Right cardiac atrium (tissue), 5 donors: ENCODE measurements at regions not wholly inside any gene's neighbourhood (a gene's known extent, or its start where the extent isn't known, plus 50 kb on each side); places are given as distances from the start of the nearest gene placed in this dataset.

Experiments
- ATAC-seq, 2 donors: fragments of 200-7000 bp; cut with Tn5 transposase; one replicate each; pipeline versions ENCODE4 v1.8.0 to v1.9.1; 2020; ENCODE audit warnings: moderate library complexity in 2 of 2, mild to moderate bottlenecking in 1 of 2
- DNase-seq, 3 donors: peaks; one replicate each; pipeline ENCODE4 v3.0.0-alpha.2; 2020
- H3K27ac ChIP-seq: one replicate; pipeline ENCODE4 v1.5.1; 2013; ENCODE audit warnings: mild to moderate bottlenecking, low read length, control low read depth, moderate library complexity
- H3K27me3 ChIP-seq: one replicate; pipeline ENCODE4 v1.6.1; 2013; ENCODE audit not compliant: control insufficient read depth, insufficient read depth
- H3K4me1 ChIP-seq: one replicate; pipeline ENCODE4 v1.6.1; 2013; ENCODE audit warnings: low read length; ENCODE audit not compliant: control insufficient read depth, insufficient read depth
- H3K4me3 ChIP-seq: one replicate; pipeline ENCODE4 v1.5.1; 2013; ENCODE audit warnings: low read length, control low read depth
- H3K9me3 ChIP-seq: one replicate; pipeline ENCODE4 v1.6.1; 2013; ENCODE audit warnings: low read length; ENCODE audit not compliant: control insufficient read depth
- WGBS: extraction: QIAGEN DNeasy Blood & Tissue Kit; methylation state at CpG from one replicate; pipeline ENCODE4 v1.1.7; 2013; 5-methylcytosine and 5-hydroxymethylcytosine counted together
- intact Hi-C, 4 donors: fragments of 100-400 bp; cut with DNase I; formaldehyde crosslinking; loops; one replicate each; pipeline versions ENCODE4 v1.11.0 to v1.14.0; 2022 to 2023
- donor health status: healthy with polysubstance abuse.
- donor health status: DM: no; HTN: yes; CAD: no.
- donor health status: DM: no; HTN: no; CAD: no.
- donor health status: DM: no; HTN: yes; CAD: no; lungs with severe emphysema.
- donor health status: DM: yes; HTN: yes; CAD: no.

GRCh38 chr15:99921101-99921500 is 187.9 kb upstream of the LYSMD4 start:
- intact Hi-C loops = no loop called here
- H3K4me1 ChIP-seq = peaks cover 2% of the 10 kb centered on the region
- DNase-seq (no peak), ATAC-seq (no peak)
- 51% methylated on average over 4 of the region's 4 CpGs for WGBS
- H3K4me3 ChIP-seq = no peak overlapping the region
- H3K27me3 ChIP-seq = no peaks in the 10 kb centered on the region
- H3K27ac ChIP-seq = no peak overlapping the region
- H3K9me3 ChIP-seq = no peaks in the 10 kb centered on the region

- no peaks in the 10 kb centered on the region for H3K4me1 ChIP-seq
- DNase-seq = peak in 1 of 3 donors; percentile 53
- no peaks in the 10 kb centered on the region for H3K27me3 ChIP-seq
- intact Hi-C loops = loop anchor here in 1 of 4 donors (10.0 kb wide), 1 partner anchor 653 kb away; no protein-coding TSS in a partner anchor
- no peak for ATAC-seq
- WGBS = 87% methylated on average over 9 of the region's 9 CpGs
- H3K4me3 ChIP-seq = no peak overlapping the region
- H3K27ac ChIP-seq = no peak overlapping the region
- no peaks in the 10 kb centered on the region for H3K9me3 ChIP-seq
These were observed 184.8 kb upstream of the LYSMD4 start for GRCh38 chr15:99918072-99918471.

- Histone ChIP-seq H3K4me1 (no peaks in the 10 kb centered on the region), H3K27ac (no peak overlapping the region), H3K9me3 (no peaks in the 10 kb centered on the region), H3K4me3 (no peak overlapping the region), H3K27me3 (no peaks in the 10 kb centered on the region)
- WGBS = 52% methylated on average over 6 of the region's 6 CpGs
- DNase-seq (no peak), ATAC-seq (no peak)
- intact Hi-C loops = loop anchor here in 1 of 4 donors (10.0 kb wide), 1 partner anchor 652 kb away; no protein-coding TSS in a partner anchor
These were observed 184.0 kb upstream of the LYSMD4 start for GRCh38 chr15:99917252-99917651.

- Histone ChIP-seq H3K4me1 (no peaks in the 10 kb centered on the region), H3K4me3 (no peak overlapping the region), H3K27me3 (no peaks in the 10 kb centered on the region), H3K9me3 (no peaks in the 10 kb centered on the region), H3K27ac (no peak overlapping the region)
- 48% methylated on average over 10 of the region's 10 CpGs for WGBS
- DNase-seq (peak in 1 of 3 donors; percentile 47), ATAC-seq (peak in 1 of 2 donors; percentile 10)
- intact Hi-C loops = loop anchor here in 1 of 4 donors (10.0 kb wide), 1 partner anchor 652 kb away; no protein-coding TSS in a partner anchor
These were observed 183.5 kb upstream of the LYSMD4 start for GRCh38 chr15:99916668-99917223.

GRCh38 chr15:99914723-99915122 is 181.5 kb upstream of the LYSMD4 start:
- DNase-seq (no peak), ATAC-seq (no peak)
- no peaks in the 10 kb centered on the region for H3K4me1 ChIP-seq
- H3K27me3 ChIP-seq = no peaks in the 10 kb centered on the region
- no peaks in the 10 kb centered on the region for H3K9me3 ChIP-seq
- H3K4me3 ChIP-seq = no peak overlapping the region
- intact Hi-C loops = loop anchor here in 1 of 4 donors (10.0 kb wide), 1 partner anchor 650 kb away; no protein-coding TSS in a partner anchor
- WGBS = 82% methylated on average over 3 of the region's 3 CpGs
- H3K27ac ChIP-seq = no peak overlapping the region

GRCh38 chr15:99911816-99912215 is 178.6 kb upstream of the LYSMD4 start:
- intact Hi-C loops = loop anchor here in 1 of 4 donors (10.0 kb wide), 1 partner anchor 647 kb away; no protein-coding TSS in a partner anchor
- no peaks in the 10 kb centered on the region for H3K4me1 ChIP-seq
- no peak overlapping the region for H3K27ac ChIP-seq
- H3K9me3 ChIP-seq = no peaks in the 10 kb centered on the region
- ATAC-seq (peak; percentile 15 to 65), DNase-seq (no peak)
- no peaks in the 10 kb centered on the region for H3K27me3 ChIP-seq
- no peak overlapping the region for H3K4me3 ChIP-seq
- WGBS = 31% methylated on average over 5 of the region's 5 CpGs

GRCh38 chr15:99909592-99910295 is 176.5 kb upstream of the LYSMD4 start:
- peak in 1 of 3 donors; percentile 50 for DNase-seq
- Histone ChIP-seq H3K9me3 (no peaks in the 10 kb centered on the region), H3K4me3 (no peak overlapping the region), H3K27ac (no peak overlapping the region), H3K4me1 (no peaks in the 10 kb centered on the region), H3K27me3 (no peaks in the 10 kb centered on the region)
- ATAC-seq = peak; percentile 58 to 78
- 71% methylated on average over 13 of the region's 13 CpGs for WGBS
- intact Hi-C loops = loop anchor here in 2 of 4 donors (10.0 kb wide), 2 partner anchors 635 to 645 kb away; no protein-coding TSS in a partner anchor

- H3K4me3 ChIP-seq = no peak overlapping the region
- no peak for DNase-seq
- H3K4me1 ChIP-seq = no peaks in the 10 kb centered on the region
- ATAC-seq = no peak
- H3K27me3 ChIP-seq = no peaks in the 10 kb centered on the region
- intact Hi-C loops = loop anchor here in 1 of 4 donors (10.0 kb wide), 1 partner anchor 633 kb away; no protein-coding TSS in a partner anchor
- no peaks in the 10 kb centered on the region for H3K9me3 ChIP-seq
- WGBS = 91% methylated on average over 3 of the region's 3 CpGs
- no peak overlapping the region for H3K27ac ChIP-seq
These were observed 174.5 kb upstream of the LYSMD4 start for GRCh38 chr15:99907698-99908097.

- intact Hi-C loops = loop anchor here in 1 of 4 donors (10.0 kb wide), 1 partner anchor 632 kb away; no protein-coding TSS in a partner anchor
- Histone ChIP-seq H3K27ac (no peak overlapping the region), H3K4me3 (no peak overlapping the region), H3K27me3 (no peaks in the 10 kb centered on the region), H3K4me1 (no peaks in the 10 kb centered on the region), H3K9me3 (no peaks in the 10 kb centered on the region)
- ATAC-seq (no peak), DNase-seq (no peak)
- WGBS = 87% methylated on average over 4 of the region's 4 CpGs
These were observed 173.6 kb upstream of the LYSMD4 start for GRCh38 chr15:99906793-99907192.

GRCh38 chr15:99906311-99906710 is 173.1 kb upstream of the LYSMD4 start:
- intact Hi-C loops = loop anchor here in 1 of 4 donors (10.0 kb wide), 1 partner anchor 632 kb away; no protein-coding TSS in a partner anchor
- no peak for DNase-seq
- Histone ChIP-seq H3K9me3 (no peaks in the 10 kb centered on the region), H3K4me1 (no peaks in the 10 kb centered on the region), H3K27me3 (no peaks in the 10 kb centered on the region), H3K27ac (no peak overlapping the region), H3K4me3 (no peak overlapping the region)
- ATAC-seq = no peak
- WGBS = 80% methylated on average over 5 of the region's 5 CpGs
